MM.1S (cell line): ENCODE measurements at regions not wholly inside any gene's neighbourhood (a gene's known extent, or its start where the extent isn't known, plus 50 kb on each side); places are given as distances from the start of the nearest gene placed in this dataset.

Experiments used
- CTCF ChIP-seq: fragments of 300-600 bp; sonication (generic); IDR thresholded peaks from 2 replicates; pipeline ENCODE4 v1.5.1; 2016; ENCODE audit warnings: antibody characterized with exemption, low read length, mixed read lengths
- EZH2 ChIP-seq: fragments of 300-600 bp; sonication (generic); optimal IDR thresholded peaks from 2 replicates; pipeline ENCODE3; 2017; ENCODE audit warnings: low read depth, mild to moderate bottlenecking, antibody characterized with exemption, low read length, mixed read lengths

- TF ChIP-seq CTCF (no peak), EZH2 (no peak)
Measured at GRCh38 chr13:104057861-104058260, 991.6 kb upstream of the SLC10A2 start.
